Spleen (tissue), 7 donors: ENCODE measurements at regions not wholly inside any gene's neighbourhood (a gene's known extent, or its start where the extent isn't known, plus 50 kb on each side); places are given as distances from the start of the nearest gene placed in this dataset.

Experiments used
- POLR2A ChIP-seq, 3 donors: fragments of 450-650 bp; IDR thresholded peaks; one replicate each; pipeline ENCODE4 v1.5.1; 2017; ENCODE audit warnings: antibody characterized with exemption in 3 of 3, mild to moderate bottlenecking in 1 of 3
- TF ChIP-seq, protein P1 (sequence below), 11 experiments: fragments of 200-600 bp in 7 of 11; fragments of 450-650 bp in 4 of 11; sonication (generic) in 4 of 11; IDR thresholded peaks in 8 of 11; conservative IDR thresholded peaks in 3 of 11; 1 replicate in 7 of 11; 2 replicates in 4 of 11; pipeline versions ENCODE4 v1.4.0 to v1.8.0; 2016 to 2021; ENCODE audit warnings: antibody characterized with exemption in 11 of 11, inconsistent platforms in 4 of 11, mild to moderate bottlenecking in 1 of 11
- donor health status: DM: no; HTN: no; CAD: no; lungs with moderate emphysema.
- donor health status: DM: no; HTN: no; CAD: no.
- donor health status: DM: no; HTN: no; CAD: no.

DNA sequence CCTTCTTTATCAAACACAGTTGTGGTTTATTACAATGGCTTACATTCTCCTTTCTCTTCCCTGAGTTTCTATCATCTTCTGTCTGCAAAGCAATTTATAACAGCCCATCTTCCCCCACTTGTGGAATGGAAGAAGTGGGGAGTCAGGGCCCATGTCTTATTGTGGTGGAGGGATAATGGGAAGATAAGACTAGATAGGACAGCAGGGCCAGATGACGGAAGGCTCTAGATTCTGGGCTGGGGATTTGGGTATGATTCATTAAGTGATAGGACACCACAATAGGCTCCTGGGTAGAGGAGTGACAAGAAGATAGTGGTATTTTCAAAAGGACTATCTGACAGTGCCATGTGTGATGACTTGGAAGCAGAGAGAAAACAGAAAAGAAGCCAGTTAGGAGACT lies 450.6 kb downstream of the TTLL7 start:
- TF ChIP-seq POLR2A (IDR thresholded peaks at IDR 0.05) = no peak
- TF ChIP-seq, protein P1, sequence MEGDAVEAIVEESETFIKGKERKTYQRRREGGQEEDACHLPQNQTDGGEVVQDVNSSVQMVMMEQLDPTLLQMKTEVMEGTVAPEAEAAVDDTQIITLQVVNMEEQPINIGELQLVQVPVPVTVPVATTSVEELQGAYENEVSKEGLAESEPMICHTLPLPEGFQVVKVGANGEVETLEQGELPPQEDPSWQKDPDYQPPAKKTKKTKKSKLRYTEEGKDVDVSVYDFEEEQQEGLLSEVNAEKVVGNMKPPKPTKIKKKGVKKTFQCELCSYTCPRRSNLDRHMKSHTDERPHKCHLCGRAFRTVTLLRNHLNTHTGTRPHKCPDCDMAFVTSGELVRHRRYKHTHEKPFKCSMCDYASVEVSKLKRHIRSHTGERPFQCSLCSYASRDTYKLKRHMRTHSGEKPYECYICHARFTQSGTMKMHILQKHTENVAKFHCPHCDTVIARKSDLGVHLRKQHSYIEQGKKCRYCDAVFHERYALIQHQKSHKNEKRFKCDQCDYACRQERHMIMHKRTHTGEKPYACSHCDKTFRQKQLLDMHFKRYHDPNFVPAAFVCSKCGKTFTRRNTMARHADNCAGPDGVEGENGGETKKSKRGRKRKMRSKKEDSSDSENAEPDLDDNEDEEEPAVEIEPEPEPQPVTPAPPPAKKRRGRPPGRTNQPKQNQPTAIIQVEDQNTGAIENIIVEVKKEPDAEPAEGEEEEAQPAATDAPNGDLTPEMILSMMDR (IDR thresholded peaks at IDR 0.05 in 8 of 11, conservative IDR thresholded peaks at IDR 0.05 in 3 of 11) = no peak
